ENCODE measurements at regions not wholly inside any gene's neighbourhood (a gene's known extent, or its start where the extent isn't known, plus 50 kb on each side); places are given as distances from the start of the nearest gene placed in this dataset.

DNA sequence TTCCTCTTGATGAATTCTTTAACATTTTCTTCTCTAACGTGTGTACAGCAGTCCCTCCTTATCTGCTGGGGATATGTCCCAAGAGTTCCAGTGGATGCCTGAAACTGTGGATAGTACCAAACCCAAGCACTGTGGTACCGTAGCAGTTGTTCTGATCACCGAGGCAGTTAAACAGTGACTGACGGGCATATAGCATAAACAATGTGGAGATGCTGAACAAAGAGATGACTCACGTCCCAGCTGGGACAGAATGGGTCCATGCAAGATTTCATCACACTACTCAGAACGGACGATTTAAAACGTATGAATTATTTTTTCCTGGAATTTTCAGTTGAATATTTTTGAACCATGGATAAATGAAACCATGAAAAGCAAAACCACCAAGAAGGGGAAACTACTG lies 54.5 kb upstream of the SPAG16 start:
- peak; percentile 67 for DNase-seq (ENCODE audit: low read depth)
- TF ChIP-seq MYC (IDR thresholded peaks at IDR 0.05; ENCODE audit: low read depth, low read length) = no peak
- TF ChIP-seq, protein P1, sequence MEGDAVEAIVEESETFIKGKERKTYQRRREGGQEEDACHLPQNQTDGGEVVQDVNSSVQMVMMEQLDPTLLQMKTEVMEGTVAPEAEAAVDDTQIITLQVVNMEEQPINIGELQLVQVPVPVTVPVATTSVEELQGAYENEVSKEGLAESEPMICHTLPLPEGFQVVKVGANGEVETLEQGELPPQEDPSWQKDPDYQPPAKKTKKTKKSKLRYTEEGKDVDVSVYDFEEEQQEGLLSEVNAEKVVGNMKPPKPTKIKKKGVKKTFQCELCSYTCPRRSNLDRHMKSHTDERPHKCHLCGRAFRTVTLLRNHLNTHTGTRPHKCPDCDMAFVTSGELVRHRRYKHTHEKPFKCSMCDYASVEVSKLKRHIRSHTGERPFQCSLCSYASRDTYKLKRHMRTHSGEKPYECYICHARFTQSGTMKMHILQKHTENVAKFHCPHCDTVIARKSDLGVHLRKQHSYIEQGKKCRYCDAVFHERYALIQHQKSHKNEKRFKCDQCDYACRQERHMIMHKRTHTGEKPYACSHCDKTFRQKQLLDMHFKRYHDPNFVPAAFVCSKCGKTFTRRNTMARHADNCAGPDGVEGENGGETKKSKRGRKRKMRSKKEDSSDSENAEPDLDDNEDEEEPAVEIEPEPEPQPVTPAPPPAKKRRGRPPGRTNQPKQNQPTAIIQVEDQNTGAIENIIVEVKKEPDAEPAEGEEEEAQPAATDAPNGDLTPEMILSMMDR (IDR thresholded peaks at IDR 0.05; ENCODE audit: low read depth, low read length) = no peak
- no peak for TF ChIP-seq POLR2A (IDR thresholded peaks at IDR 0.05; ENCODE audit: extremely low read depth, insufficient read length)
- TF ChIP-seq, protein P2, sequence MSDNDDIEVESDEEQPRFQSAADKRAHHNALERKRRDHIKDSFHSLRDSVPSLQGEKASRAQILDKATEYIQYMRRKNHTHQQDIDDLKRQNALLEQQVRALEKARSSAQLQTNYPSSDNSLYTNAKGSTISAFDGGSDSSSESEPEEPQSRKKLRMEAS (IDR thresholded peaks at IDR 0.05; ENCODE audit: low read depth, low read length) = no peak
- no peak overlapping the region for H3K4me3 ChIP-seq (ENCODE audit: low read depth, low read length)

DNA sequence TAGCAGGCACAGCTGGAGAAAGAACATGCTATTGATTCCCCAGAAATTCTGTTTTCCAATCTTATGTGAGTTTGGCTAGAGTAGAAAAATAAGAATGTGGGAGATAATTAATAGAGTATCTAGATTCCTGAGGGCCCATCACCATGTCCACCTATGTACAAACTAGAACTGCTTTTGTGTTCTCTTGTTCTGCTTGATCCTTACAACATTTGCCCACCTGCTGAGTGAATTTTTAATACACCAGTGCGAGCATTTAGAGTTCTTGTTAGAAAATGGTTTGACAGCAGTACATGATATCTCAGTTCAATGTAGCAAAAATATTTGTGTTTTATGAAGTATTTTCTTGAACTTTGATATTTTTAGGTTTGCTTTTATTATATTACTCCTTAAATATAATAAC lies 52.3 kb upstream of the SPAG16 start:
- H3K4me3 ChIP-seq (ENCODE audit: low read depth, low read length) = no peak overlapping the region
- TF ChIP-seq MYC (IDR thresholded peaks at IDR 0.05; ENCODE audit: low read depth, low read length) (no peak), POLR2A (IDR thresholded peaks at IDR 0.05; ENCODE audit: extremely low read depth, insufficient read length) (no peak)
- TF ChIP-seq, protein P1 (IDR thresholded peaks at IDR 0.05; ENCODE audit: low read depth, low read length) = no peak
- TF ChIP-seq, protein P2 (IDR thresholded peaks at IDR 0.05; ENCODE audit: low read depth, low read length) = no peak
- DNase-seq (ENCODE audit: low read depth) = no peak

GRCh38 chr2:213232649-213233437 lies 51.4 kb upstream of the SPAG16 start:
- no peak overlapping the region for H3K4me3 ChIP-seq (ENCODE audit: low read depth, low read length)
- DNase-seq (ENCODE audit: low read depth) = peak; percentile 87
- TF ChIP-seq MYC (IDR thresholded peaks at IDR 0.05; ENCODE audit: low read depth, low read length) = peak; percentile 41; the same call in 1 of the 2 replicates
- TF ChIP-seq, protein P2 (IDR thresholded peaks at IDR 0.05; ENCODE audit: low read depth, low read length) = 0 out of 2 replicates have a peak, but pooled peaks have one; percentile 12
- TF ChIP-seq, protein P1 (IDR thresholded peaks at IDR 0.05; ENCODE audit: low read depth, low read length) = no peak

- H3K4me3 ChIP-seq (ENCODE audit: low read depth, low read length) = no peak overlapping the region
- TF ChIP-seq, protein P2 (IDR thresholded peaks at IDR 0.05; ENCODE audit: low read depth, low read length) = no peak
- TF ChIP-seq MYC (IDR thresholded peaks at IDR 0.05; ENCODE audit: low read depth, low read length) (no peak), POLR2A (IDR thresholded peaks at IDR 0.05; ENCODE audit: extremely low read depth, insufficient read length) (no peak)
- TF ChIP-seq, protein P1 (IDR thresholded peaks at IDR 0.05; ENCODE audit: low read depth, low read length) = no peak
- DNase-seq (ENCODE audit: low read depth) = no peak
These were observed 50.6 kb upstream of the SPAG16 start for GRCh38 chr2:213233438-213234330.
